AG08395 (cell line): ENCODE measurements at regions not wholly inside any gene's neighbourhood (a gene's known extent, or its start where the extent isn't known, plus 50 kb on each side); places are given as distances from the start of the nearest gene placed in this dataset.

Source experiments
- DNase-seq: peaks from one replicate; pipeline ENCODE4 v3.0.0; 2012; ENCODE audit warnings: mixed read lengths, low spot score

DNA sequence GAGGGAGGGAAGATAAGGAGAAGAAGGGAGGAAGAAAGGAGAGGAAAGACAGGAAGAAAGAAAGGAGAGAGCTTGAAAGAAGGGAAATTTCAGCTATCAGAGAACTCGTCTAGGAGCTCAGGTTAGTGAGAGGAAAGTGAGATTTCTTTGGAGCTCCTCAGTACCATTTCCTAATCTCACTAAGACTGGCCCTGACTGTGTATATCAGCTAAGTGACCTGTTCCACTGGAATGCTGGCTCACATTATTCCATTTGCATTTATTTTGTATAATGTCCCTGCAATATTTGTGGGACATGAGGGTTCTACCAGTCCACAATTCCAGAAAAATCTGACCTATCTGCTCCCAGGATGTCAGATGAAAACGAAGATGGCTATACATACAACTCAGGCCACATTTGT is 114.7 kb upstream of the CELF2 start:
- DNase-seq, result no peak

DNA sequence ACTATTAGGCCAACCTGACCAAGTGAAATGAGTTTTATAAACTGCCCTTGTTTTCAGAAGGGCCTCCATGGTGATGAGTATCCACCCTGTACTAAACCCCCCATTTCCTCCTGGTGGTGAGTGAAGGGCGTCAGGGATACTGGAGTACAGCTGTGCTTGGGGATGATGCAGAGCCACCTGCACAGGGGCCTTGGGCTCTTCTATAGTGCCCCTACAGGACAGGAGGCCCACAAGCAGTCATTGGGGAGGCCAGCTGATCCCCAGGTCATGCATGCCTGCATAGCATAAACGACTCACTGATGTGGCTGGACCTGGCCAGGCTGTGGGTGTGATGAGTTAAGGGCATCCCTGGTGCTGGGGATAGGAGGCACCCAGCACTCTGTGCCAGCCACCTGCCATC is 114.1 kb upstream of the CELF2 start:
- DNase-seq, result no peak

- no peak for DNase-seq
These were observed 107.0 kb upstream of the CELF2 start for GRCh38 chr10:10910634-10911033.

- DNase-seq, result no peak
These were observed 106.6 kb upstream of the CELF2 start for GRCh38 chr10:10911035-10911434.

GRCh38 chr10:10911471-10911921 is 106.2 kb upstream of the CELF2 start:
- DNase-seq, result peak; percentile 80

DNA sequence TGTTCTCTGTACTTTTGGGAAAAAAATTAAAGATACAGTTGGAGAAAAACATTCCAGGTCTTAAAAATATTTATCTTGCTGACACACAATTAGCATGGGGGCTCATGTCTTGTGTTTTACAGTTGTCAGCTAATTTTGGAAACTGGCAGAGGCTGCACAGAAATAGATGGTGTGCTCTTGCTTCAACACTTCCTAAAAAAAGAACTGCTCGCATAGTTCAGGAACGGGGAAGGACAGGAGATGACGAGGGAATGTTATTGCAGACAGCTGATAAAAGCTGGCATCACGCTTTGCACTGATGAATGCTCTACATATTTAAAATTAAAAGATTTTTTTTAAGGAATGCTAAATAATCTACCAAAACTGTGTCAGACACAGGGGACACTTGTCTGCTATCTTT is 103.5 kb upstream of the CELF2 start:
- no peak for DNase-seq

DNA sequence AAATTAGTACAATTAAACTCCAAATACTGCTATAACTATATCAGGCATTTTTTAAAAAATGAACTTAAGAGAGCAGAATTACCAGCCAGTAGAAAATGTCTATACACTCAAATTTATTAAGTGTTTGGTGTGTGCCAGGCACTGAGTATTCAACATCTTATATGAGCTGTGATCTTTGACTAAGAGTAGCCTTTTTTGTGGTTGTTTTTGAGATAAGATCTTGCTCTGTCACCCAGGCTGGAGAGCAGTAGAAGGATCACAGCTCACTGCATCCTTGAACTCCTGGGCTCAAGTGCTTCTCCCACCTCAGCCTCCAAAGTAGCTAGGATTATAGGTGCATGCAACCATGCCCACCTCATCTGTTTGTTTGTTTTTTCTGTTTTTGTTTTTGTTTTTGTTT is 102.5 kb upstream of the CELF2 start:
- DNase-seq, result no peak

DNA sequence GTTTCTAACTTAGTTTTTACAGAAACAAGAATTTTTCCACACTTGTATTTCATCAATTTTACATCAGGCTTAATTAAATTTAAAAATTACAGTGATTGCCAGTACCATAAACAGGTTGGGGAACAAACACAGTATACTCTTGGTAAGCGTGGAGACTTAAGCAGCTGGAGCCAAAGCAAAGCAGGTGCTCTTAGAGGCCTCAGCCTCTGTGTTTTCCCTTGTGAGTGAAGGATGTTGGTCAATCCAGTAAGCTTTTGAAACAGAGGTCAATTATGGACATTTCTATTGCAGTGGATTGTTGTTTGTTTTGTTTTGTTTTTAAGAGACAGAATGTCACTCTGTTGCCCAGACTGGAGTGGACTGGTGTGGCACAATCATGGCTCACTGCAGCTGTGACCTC is 100.6 kb upstream of the CELF2 start:
- no peak for DNase-seq

- no peak for DNase-seq
These were observed 97.7 kb upstream of the CELF2 start for GRCh38 chr10:10919976-10920375.

DNA sequence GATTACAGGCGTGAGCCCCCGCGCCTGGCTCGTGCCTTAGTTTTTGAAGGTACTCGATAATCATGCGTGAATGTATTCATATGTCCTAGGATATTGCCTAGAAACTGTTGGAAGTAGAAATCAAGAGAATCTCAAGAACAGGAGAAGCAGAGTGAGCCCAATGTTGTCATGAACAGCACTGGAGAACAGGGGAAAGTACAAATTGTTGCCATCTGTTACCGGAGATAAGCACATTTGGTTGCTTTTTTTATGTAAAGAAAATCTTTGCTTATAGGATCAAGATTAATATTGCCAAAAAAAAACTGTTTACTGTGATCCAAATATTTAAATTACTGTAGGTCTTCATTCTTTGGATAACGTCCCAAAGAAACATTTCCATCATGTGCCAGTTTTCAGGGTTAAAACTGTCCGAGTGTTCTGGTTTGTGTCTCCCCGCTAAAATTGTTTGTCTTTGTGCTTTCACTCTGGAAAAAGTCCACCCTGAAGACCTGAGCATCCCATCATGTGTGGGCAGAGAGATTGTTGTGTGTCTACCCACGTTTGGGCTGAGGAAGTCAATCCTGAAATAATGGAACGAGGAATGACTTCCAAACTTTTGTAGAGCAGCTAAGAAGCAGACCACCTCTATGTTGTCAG is 95.7 kb upstream of the CELF2 start:
- DNase-seq, result no peak

- DNase-seq, result no peak
These were observed 94.5 kb upstream of the CELF2 start for GRCh38 chr10:10923029-10923651.

GRCh38 chr10:10925667-10926066 is 92.0 kb upstream of the CELF2 start:
- no peak for DNase-seq

DNA sequence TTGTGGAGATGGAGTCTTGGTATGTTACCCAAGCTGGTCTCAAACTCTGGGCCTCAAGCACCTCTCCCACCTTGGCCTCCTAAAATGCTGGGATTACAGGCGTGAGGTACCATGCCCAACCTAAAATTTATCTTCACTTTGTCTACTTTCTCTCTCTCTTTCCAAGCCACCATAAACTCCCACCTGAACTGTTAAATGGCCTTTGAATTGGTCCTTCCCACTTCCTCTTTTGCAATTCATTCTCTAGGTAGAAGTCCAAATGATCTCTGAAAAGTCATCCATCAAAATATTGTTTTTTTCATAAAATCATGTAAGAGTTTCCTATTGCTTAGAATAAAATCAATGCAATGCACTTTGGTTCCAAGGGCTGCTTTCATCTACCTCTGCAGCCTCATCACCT is 90.1 kb upstream of the CELF2 start:
- no peak for DNase-seq

DNA sequence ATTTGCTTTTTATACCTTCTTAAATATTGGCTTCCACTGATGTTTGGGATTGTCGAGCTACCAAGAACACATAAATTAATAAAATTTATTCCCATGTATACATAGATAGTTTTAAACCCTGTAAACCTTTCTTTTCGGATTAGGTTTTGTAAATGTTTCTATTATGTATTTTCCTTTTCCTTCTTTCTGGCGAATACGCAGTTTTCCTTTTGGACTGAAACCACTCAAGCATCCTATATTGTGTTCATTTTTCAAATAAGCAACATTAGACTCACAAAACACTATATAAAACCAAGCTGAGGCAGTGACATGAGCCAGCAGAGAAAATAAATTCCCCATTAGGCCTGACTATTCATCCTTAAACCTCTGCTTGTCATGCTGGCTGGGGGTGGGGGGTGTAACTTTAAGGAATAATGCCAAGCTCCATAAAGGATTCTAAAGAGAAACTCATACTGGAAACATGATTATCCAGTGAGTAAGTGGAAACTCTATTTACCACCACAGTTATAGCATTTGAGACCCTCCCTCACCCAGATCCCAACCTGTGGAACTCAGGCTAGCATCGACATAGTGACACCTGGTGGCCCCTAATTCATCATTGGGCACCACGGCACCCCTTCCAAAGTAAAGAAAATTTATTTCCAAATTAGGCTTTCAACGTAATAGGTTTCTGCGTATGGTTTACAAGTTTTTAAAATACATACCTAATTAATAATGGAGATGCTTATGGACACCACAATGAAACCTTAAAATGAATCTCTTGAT is 86.5 kb upstream of the CELF2 start:
- DNase-seq, result no peak

GRCh38 chr10:10935032-10935431 is 82.6 kb upstream of the CELF2 start:
- DNase-seq, result no peak

DNA sequence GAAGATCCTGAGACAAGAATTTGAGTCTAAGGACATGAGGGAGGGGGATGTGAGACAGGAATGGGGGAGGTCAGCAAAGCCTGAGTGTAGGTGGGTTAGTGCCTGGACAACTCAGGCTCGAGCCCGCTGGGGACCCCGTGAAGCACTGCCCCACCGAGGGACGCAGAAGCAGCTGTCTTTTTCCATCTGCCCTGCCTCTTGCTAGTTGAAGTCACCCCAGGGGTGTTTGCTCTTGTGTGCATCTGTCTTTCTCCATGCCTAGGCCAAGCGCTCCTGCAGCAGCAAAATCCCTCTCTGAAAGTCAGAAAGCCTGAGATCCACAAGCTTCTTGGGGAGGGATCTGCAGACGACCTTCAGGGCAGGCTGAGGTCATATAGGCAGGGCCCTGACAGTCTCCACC is 79.0 kb upstream of the CELF2 start:
- no peak for DNase-seq

GRCh38 chr10:10941127-10941730 is 76.4 kb upstream of the CELF2 start:
- no peak for DNase-seq

DNA sequence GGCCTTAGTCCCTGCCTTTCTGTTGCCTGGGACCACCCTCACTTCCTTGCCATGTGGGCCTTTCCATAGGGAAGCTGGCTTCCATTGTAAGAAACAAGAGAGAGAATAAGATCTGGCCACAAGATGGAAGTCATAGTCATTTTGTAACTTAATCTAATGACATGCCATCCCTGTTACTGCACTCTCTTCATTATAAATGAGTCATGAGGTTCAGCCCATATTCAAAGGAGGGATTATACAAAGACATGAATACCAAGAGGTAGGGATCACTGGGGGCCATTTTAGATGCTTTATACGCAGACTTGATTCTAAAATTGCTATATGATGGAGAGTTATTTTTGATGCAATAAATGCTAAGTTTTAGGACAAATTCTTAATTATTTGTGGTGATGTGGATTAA is 75.2 kb upstream of the CELF2 start:
- no peak for DNase-seq

DNA sequence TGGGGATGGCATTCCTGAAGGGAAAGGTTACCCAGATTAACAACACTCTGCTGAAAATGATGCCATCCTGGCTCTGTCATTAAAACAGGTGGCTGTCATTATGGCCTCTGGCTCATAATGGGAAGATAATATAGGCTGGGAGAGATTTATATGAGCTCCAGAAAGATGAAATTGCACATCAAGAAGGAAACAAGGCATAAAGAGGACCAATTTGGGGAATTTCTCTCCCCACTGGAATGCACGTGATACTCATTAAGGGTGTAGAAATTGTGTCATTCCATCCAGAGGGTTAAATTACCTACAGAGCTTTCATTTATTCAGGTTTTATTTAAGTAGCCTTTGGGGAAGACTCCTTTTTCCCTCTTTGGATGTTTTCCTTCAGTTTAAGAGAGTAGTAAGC is 71.6 kb upstream of the CELF2 start:
- DNase-seq, result no peak

DNA sequence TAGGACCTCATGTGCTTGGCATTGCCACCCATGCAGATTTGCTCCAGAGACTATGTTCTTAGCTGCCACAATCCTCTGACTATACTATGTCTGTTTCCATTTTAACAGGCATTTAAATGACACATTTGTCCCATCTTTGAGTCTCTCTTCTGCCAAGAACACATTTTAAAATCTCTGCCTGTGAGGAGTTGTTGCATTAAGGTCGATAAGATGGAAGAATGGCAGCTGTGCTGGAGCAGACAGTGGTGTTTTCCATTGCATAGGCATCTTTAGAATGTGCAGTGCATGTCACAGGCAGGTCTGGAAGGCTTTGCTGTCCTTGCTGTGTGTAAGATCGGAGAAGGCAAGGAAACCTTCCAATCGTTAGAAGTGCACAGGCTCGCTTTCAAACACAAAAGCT is 70.9 kb upstream of the CELF2 start:
- no peak for DNase-seq

DNA sequence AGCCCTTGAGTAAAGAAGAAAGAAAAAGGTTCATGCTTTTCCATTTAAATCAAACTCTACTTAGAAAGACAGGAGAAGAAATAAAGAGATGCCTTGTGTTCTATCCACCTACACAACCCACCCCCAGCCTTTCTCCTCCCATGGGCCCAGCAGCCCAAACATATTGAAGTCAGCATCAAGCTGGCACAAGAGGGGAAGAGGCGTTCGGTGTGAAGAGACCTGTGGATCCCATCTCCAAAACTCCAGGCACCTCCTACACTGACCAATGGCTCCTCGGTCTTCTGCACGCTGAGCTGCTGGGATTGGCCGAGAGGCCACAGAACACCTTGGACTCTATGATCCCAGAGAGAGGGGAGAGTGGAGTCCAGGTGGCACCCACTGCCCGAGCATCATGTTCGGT is 66.0 kb upstream of the CELF2 start:
- DNase-seq, result no peak

- DNase-seq, result no peak
These were observed 64.9 kb upstream of the CELF2 start for GRCh38 chr10:10952800-10953199.
